Prostate gland (tissue), 2 donors: ENCODE measurements at regions not wholly inside any gene's neighbourhood (a gene's known extent, or its start where the extent isn't known, plus 50 kb on each side); places are given as distances from the start of the nearest gene placed in this dataset.

Experiments
- DNase-seq: peaks from one replicate; pipeline ENCODE4 v3.0.0-alpha.2; 2019; ENCODE audit warnings: low spot score
- H3K27ac ChIP-seq, 2 donors: fragments of 200-600 bp; sonication (generic); 2 replicates each; pipeline ENCODE4 v1.5.1; 2017 to 2019
- H3K27me3 ChIP-seq: fragments of 200-600 bp; sonication (generic); replicated peaks from 2 replicates; pipeline ENCODE4 v1.5.1; 2019; ENCODE audit not compliant: insufficient read depth
- H3K36me3 ChIP-seq, 2 donors: fragments of 200-600 bp; sonication (generic); 1 replicate in 1 of 2; 2 replicates in 1 of 2; pipeline versions ENCODE4 v1.5.1 to v1.8.1; 2017 to 2019
- H3K4me1 ChIP-seq: fragments of 200-600 bp; sonication (generic); replicated peaks from 2 replicates; pipeline ENCODE4 v1.5.1; 2019
- H3K4me3 ChIP-seq, 2 donors: fragments of 200-600 bp; sonication (generic); 2 replicates each; pipeline ENCODE4 v1.5.1; 2017 to 2019
- H3K9me3 ChIP-seq: fragments of 200-600 bp; sonication (generic); 2 replicates; pipeline ENCODE4 v1.5.1; 2017
- POLR2A ChIP-seq: fragments of 450-650 bp; IDR thresholded peaks from one replicate; pipeline ENCODE4 v1.6.1; 2016; ENCODE audit warnings: antibody characterized with exemption, mild to moderate bottlenecking
- POLR2AphosphoS5 ChIP-seq: sonication (generic); formaldehyde crosslinking; IDR thresholded peaks from one replicate; pipeline ENCODE4 v1.6.1; 2017; ENCODE audit warnings: antibody characterized with exemption
- WGBS: methylation state at CpG from one replicate; pipeline ENCODE4 v1.1.5; 2018; 5-methylcytosine and 5-hydroxymethylcytosine counted together
- intact Hi-C: fragments of 100-400 bp; cut with DNase I; formaldehyde crosslinking; loops from one replicate; pipeline ENCODE4 v1.14.2; 2022
- TF ChIP-seq, protein P1 (sequence below), 4 experiments: fragments of 200-600 bp in 2 of 4; fragments of 450-650 bp in 2 of 4; sonication (generic) in 2 of 4; IDR thresholded peaks; 1 replicate in 3 of 4; 2 replicates in 1 of 4; pipeline ENCODE4 v1.5.1; 2016 to 2019; ENCODE audit warnings: antibody characterized with exemption in 4 of 4, mild to moderate bottlenecking in 2 of 4, moderate library complexity in 2 of 4

DNA sequence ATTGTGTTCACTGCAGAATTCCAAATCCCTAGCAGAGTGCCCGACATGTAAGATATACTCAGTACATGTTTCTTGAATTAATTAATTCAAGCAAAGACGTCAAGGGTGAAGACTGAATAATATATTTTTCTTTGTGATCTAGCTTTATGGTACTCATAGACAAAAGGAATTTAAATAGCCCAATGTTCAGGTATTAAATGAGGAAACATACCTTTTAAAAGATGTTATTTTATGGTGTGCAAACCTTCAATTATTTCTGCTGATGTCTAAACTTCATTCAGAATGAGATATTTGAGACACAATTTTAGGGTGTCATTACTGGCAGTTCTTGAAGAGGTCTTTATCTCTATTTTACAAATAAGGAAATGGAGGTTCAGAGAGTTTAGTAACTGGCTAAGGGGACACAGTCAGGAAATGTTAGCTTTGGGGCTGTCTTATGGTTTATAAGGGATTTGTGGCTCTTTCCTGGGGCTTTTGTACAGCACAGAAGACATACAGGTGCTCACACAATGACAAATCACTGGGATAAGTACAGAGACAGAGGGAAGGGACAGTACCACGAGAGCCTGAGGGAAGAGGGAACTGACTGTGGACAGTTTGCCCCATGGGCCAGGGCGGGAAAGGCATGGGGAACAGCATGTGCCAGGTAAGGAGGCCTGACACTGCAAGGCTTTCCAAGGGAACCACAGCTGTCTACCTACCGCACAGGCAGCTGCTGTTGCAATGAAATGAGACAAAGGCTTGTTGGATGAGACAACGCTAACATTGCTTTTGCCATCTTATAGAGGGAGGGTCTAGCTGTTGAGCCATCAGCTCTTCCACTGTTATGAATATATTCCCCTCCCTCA, 155.3 kb downstream of the DDX1 start:
- 90% methylated on average over 6 of the region's 6 CpGs for WGBS
- Histone ChIP-seq H3K36me3 (no peaks in the 10 kb centered on the region), H3K27me3 (no peaks in the 10 kb centered on the region), H3K4me1 (no peaks in the 10 kb centered on the region), H3K9me3 (no peaks in the 10 kb centered on the region), H3K27ac (no peak overlapping the region), H3K4me3 (no peak overlapping the region)
- TF ChIP-seq POLR2A (no peak), POLR2AphosphoS5 (no peak)
- TF ChIP-seq, protein P1, sequence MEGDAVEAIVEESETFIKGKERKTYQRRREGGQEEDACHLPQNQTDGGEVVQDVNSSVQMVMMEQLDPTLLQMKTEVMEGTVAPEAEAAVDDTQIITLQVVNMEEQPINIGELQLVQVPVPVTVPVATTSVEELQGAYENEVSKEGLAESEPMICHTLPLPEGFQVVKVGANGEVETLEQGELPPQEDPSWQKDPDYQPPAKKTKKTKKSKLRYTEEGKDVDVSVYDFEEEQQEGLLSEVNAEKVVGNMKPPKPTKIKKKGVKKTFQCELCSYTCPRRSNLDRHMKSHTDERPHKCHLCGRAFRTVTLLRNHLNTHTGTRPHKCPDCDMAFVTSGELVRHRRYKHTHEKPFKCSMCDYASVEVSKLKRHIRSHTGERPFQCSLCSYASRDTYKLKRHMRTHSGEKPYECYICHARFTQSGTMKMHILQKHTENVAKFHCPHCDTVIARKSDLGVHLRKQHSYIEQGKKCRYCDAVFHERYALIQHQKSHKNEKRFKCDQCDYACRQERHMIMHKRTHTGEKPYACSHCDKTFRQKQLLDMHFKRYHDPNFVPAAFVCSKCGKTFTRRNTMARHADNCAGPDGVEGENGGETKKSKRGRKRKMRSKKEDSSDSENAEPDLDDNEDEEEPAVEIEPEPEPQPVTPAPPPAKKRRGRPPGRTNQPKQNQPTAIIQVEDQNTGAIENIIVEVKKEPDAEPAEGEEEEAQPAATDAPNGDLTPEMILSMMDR (IDR thresholded peaks at IDR 0.05), result no peak
- intact Hi-C loops, result no loop called here
- no peak for DNase-seq

DNA sequence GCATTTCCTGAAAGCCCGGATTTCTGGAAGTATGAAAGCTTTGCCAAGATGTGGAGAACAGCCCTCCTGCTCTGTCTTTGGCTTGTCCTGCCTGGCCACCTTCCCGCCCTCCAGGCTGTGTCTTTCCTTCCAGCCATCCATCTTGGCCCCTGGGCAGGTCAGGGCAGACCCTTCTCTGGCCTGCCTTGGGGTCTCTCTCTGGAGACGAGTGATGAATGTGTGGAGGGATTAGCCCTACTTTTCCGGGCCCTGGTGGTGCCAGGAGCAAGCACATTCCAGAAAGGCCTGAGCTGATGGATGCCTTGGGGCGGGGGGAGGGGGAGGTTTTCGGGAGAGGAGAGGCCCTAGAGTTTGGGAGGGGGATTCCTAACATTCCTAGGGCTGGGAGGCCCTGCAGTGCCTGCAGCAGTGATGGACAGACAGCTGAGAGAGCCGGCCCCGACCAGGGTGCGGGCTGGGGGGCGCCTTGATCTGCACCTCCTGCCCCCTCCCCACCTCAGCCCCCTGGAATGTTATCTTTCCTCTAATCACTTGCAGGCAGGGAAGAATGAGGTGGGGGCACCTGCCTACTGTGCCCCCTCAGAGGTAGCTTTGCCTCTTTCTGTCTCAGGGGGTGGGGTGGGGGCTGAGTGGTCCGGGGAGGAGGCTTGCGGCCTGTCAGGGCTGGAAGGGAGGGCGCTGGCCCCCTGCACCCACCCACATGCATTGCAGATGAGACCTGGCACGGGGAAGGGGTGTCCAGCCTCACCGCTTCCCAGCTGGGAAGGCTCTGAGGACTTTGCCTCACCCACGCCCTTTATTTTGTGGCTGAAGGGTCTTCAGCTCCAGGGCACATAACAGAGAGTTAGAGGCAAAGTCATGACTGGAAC, 156.2 kb downstream of the DDX1 start:
- H3K4me3 ChIP-seq, result no peak overlapping the region
- H3K36me3 ChIP-seq, result no peaks in the 10 kb centered on the region
- 65% methylated on average over 16 of the region's 16 CpGs for WGBS
- H3K27ac ChIP-seq, result no peak overlapping the region
- no peaks in the 10 kb centered on the region for H3K27me3 ChIP-seq
- TF ChIP-seq POLR2AphosphoS5 (no peak), POLR2A (no peak)
- TF ChIP-seq, protein P1 (IDR thresholded peaks at IDR 0.05), result no peak
- intact Hi-C loops, result no loop called here
- no peak for DNase-seq
- H3K9me3 ChIP-seq, result no peaks in the 10 kb centered on the region
- H3K4me1 ChIP-seq, result no peaks in the 10 kb centered on the region

DNA sequence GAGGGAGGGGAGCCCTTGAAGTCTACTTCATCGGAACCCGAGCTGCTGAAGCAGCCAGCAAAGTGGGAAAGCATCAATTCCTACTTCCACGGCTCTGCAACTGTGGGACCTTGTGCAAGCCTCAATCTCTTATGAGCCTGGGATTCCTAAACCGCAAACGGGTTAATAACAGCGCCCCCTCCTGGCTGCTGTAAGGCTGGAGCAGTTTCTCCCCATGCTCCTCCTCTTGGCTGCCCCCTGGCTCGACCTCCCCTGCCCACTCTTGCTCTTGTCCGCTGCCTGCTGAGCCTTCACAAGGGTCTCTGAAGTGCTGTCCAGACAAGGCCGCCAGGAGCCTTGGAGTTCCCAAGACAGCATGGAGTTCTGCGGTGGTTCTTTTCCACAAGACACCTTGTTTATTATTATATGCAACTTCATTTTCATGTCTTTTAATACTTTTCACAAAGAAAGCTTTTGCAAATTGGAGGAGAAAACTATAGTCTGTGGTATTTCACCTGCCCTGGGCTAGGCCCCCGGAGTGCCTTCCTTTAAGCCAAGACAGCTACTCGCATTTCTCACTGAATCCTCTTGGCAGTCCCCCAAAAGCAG, 157.2 kb downstream of the DDX1 start:
- H3K4me1 ChIP-seq, result no peaks in the 10 kb centered on the region

DNA sequence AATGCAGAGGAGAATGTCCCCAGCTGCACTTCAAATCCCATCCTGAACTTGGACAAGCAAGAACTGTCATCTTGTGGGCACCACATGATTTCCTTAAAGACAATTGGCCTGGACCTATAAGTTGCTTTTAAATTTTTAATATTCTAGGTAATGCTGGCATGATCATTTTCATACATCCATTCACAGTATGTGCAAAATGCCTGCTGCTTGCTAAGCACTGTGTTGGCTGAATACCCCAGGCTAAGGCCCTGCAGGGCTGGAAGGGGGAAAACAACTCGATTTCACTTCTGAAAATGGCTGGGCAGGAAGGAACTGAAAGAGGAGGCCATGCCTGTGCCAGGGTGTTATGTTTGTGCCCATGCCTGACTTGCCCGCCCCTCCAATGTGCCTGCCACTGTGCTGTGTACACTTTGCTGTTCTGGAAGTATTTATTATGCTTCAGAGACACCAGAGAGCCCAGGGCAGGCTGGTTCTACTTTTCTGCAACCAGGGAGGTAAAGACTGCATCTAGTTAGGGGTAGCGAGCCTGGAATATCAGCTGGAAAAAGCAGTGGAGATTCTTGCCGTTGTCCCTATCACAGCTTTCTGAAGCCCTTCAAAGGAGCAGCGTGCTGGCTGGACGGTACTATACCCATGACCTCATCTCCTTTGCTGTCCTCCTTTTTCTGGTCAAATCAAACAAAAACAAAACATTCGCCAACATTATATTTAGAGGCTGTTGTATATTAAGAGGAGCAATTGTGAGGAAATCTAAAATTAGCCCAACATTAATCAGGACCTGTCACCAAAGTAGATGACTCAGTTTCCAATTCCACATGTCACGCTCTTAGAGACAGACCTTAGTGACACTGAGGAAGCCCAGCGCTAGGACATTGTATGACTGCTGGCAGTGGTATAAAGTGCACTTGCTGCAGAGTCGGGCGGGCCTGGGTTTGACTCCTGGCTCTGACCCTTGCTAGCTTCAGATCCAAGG, 158.1 kb downstream of the DDX1 start:
- H3K27ac ChIP-seq, result no peak overlapping the region
- no peak for TF ChIP-seq POLR2AphosphoS5
- no peaks in the 10 kb centered on the region for H3K4me1 ChIP-seq
- no peaks in the 10 kb centered on the region for H3K27me3 ChIP-seq
- H3K9me3 ChIP-seq, result no peaks in the 10 kb centered on the region
- WGBS, result 74% methylated on average over 11 of the region's 11 CpGs
- H3K4me3 ChIP-seq, result no peak overlapping the region
- H3K36me3 ChIP-seq, result no peaks in the 10 kb centered on the region
- DNase-seq, result no peak
- intact Hi-C loops, result no loop called here

More for the DNA sequence above, 157.2 kb downstream of the DDX1 start:
- H3K4me3 ChIP-seq, result no peak overlapping the region
- 86% methylated on average over 12 of the region's 12 CpGs for WGBS
- no peak overlapping the region for H3K27ac ChIP-seq
- H3K27me3 ChIP-seq, result no peaks in the 10 kb centered on the region
- intact Hi-C loops, result no loop called here
- H3K36me3 ChIP-seq, result no peaks in the 10 kb centered on the region
- no peak for DNase-seq
- TF ChIP-seq POLR2AphosphoS5 (no peak), POLR2A (no peak)
- TF ChIP-seq, protein P1 (IDR thresholded peaks at IDR 0.05), result no peak
- H3K9me3 ChIP-seq, result no peaks in the 10 kb centered on the region
